NCI-H1092 treated with DMSO at 0.1 percent for 48 hours (cell line): ENCODE measurements at regions not wholly inside any gene's neighbourhood (a gene's known extent, or its start where the extent isn't known, plus 50 kb on each side); places are given as distances from the start of the nearest gene placed in this dataset.
"Not testable (repeated sequence)": the region's sequence is repeated elsewhere in the genome, so short reads cannot be mapped to it uniquely, and the experiment has no call there.

Experiments
- DNase-seq: peaks from one replicate; lab custom pipeline; 2025; lab: John Stamatoyannopoulos, UW

- DNase-seq: no peak
Measured at GRCh38 chr4:71841336-71841735, 57.5 kb upstream of the GC start.

GRCh38 chr4:71847300-71847699 lies 63.4 kb upstream of the GC start:
- DNase-seq: no peak

- DNase-seq: no peak
Measured at GRCh38 chr4:71855944-71856343, 72.1 kb upstream of the GC start.

GRCh38 chr4:71857713-71858451 lies 74.0 kb upstream of the GC start:
- no peak for DNase-seq

- no peak for DNase-seq
Measured at GRCh38 chr4:71860643-71861042, 76.8 kb upstream of the GC start.

GRCh38 chr4:71862315-71862714 lies 78.4 kb upstream of the GC start:
- no peak for DNase-seq

- no peak for DNase-seq
Measured at GRCh38 chr4:71863457-71863856, 79.6 kb upstream of the GC start.

GRCh38 chr4:71864380-71864779 lies 80.5 kb upstream of the GC start:
- DNase-seq: no peak

- DNase-seq: no peak
Measured at GRCh38 chr4:71866212-71866885, 82.5 kb upstream of the GC start.

GRCh38 chr4:71867598-71867997 lies 83.7 kb upstream of the GC start:
- no peak for DNase-seq

- no peak for DNase-seq
Measured at GRCh38 chr4:71870456-71870855, 86.6 kb upstream of the GC start.

GRCh38 chr4:71872221-71872620 lies 88.3 kb upstream of the GC start:
- DNase-seq: no peak

GRCh38 chr4:71872767-71873415 lies 89.0 kb upstream of the GC start:
- DNase-seq: no peak

- DNase-seq: no peak
Measured at GRCh38 chr4:71878376-71878775, 94.5 kb upstream of the GC start.

- DNase-seq: no peak
Measured at GRCh38 chr4:71882113-71882841, 98.4 kb upstream of the GC start.

GRCh38 chr4:71900366-71900765 lies 116.5 kb upstream of the GC start:
- not testable (repeated sequence) for DNase-seq

GRCh38 chr4:71905594-71905993 lies 121.7 kb upstream of the GC start:
- not testable (repeated sequence) for DNase-seq

GRCh38 chr4:71906096-71906495 lies 122.2 kb upstream of the GC start:
- DNase-seq: no peak

- DNase-seq: no peak
Measured at GRCh38 chr4:71907071-71907470, 123.2 kb upstream of the GC start.

GRCh38 chr4:71907782-71908181 lies 123.9 kb upstream of the GC start:
- no peak for DNase-seq

GRCh38 chr4:71913275-71913674 lies 118.5 kb upstream of the NPFFR2 start:
- DNase-seq: no peak

GRCh38 chr4:71923070-71923469 lies 108.7 kb upstream of the NPFFR2 start:
- DNase-seq: no peak

- no peak for DNase-seq
Measured at GRCh38 chr4:71930459-71930858, 101.3 kb upstream of the NPFFR2 start.
